ENCODE measurements at regions not wholly inside any gene's neighbourhood (a gene's known extent, or its start where the extent isn't known, plus 50 kb on each side); places are given as distances from the start of the nearest gene placed in this dataset.
"Not testable (repeated sequence)": the region's sequence is repeated elsewhere in the genome, so short reads cannot be mapped to it uniquely, and the experiment has no call there.

- no peak for TF ChIP-seq Cebpa-rat (IDR thresholded peaks at IDR 0.05)
- Histone ChIP-seq H3K4me1 (no peaks in the 10 kb centered on the region), H3K27ac (no peak overlapping the region), H3K9me3 (no peaks in the 10 kb centered on the region), H4K20me1 (no peaks in the 10 kb centered on the region), H3K4me2 (no peak overlapping the region), H3K36me3 (no peaks in the 10 kb centered on the region), H3K9ac (no peak overlapping the region), H3K27me3 (no peaks in the 10 kb centered on the region), H3K4me3 (no peak overlapping the region)
Measured at GRCh38 chr3:84637272-84637671, 321.5 kb upstream of the CADM2 start.

GRCh38 chr3:84666468-84666867 is 292.3 kb upstream of the CADM2 start:
- no peak for TF ChIP-seq Cebpa-rat (IDR thresholded peaks at IDR 0.05)
- H3K9ac ChIP-seq, result no peak overlapping the region
- no peaks in the 10 kb centered on the region; the same call in 1 of the 2 replicates for H3K9me3 ChIP-seq
- H3K36me3 ChIP-seq, result no peaks in the 10 kb centered on the region
- no peaks in the 10 kb centered on the region for H3K4me1 ChIP-seq
- no peak overlapping the region for H3K4me3 ChIP-seq
- no peak overlapping the region for H3K4me2 ChIP-seq
- H3K27ac ChIP-seq, result no peak overlapping the region
- no peaks in the 10 kb centered on the region for H4K20me1 ChIP-seq
- H3K27me3 ChIP-seq, result no peaks in the 10 kb centered on the region

GRCh38 chr3:84679211-84679610 is 279.6 kb upstream of the CADM2 start:
- Histone ChIP-seq H3K4me3 (no peak overlapping the region), H4K20me1 (no peaks in the 10 kb centered on the region), H3K27me3 (no peaks in the 10 kb centered on the region), H3K4me1 (no peaks in the 10 kb centered on the region), H3K27ac (no peak overlapping the region), H3K36me3 (no peaks in the 10 kb centered on the region), H3K4me2 (no peak overlapping the region), H3K9me3 (no peaks in the 10 kb centered on the region), H3K9ac (no peak overlapping the region)
- TF ChIP-seq Cebpa-rat (IDR thresholded peaks at IDR 0.05), result no peak

GRCh38 chr3:84680700-84681099 is 278.1 kb upstream of the CADM2 start:
- H3K4me2 ChIP-seq, result no peak overlapping the region
- H3K4me3 ChIP-seq, result no peak overlapping the region
- no peak for TF ChIP-seq Cebpa-rat (IDR thresholded peaks at IDR 0.05)
- H4K20me1 ChIP-seq, result no peaks in the 10 kb centered on the region
- no peaks in the 10 kb centered on the region for H3K27me3 ChIP-seq
- no peaks in the 10 kb centered on the region for H3K4me1 ChIP-seq
- H3K9ac ChIP-seq, result no peak overlapping the region
- H3K9me3 ChIP-seq, result no peaks in the 10 kb centered on the region
- H3K27ac ChIP-seq, result no peak overlapping the region
- H3K36me3 ChIP-seq, result no peaks in the 10 kb centered on the region

- Histone ChIP-seq H3K9me3 (no peaks in the 10 kb centered on the region), H3K27ac (no peak overlapping the region), H3K4me3 (no peak overlapping the region), H3K4me1 (no peaks in the 10 kb centered on the region), H3K36me3 (no peaks in the 10 kb centered on the region), H3K4me2 (no peak overlapping the region), H3K27me3 (no peaks in the 10 kb centered on the region), H4K20me1 (no peaks in the 10 kb centered on the region), H3K9ac (no peak overlapping the region)
- TF ChIP-seq Cebpa-rat (IDR thresholded peaks at IDR 0.05), result no peak
Measured at GRCh38 chr3:84683493-84683892, 275.3 kb upstream of the CADM2 start.

- no peaks in the 10 kb centered on the region for H3K4me1 ChIP-seq
Measured at GRCh38 chr3:84685467-84685866, 273.3 kb upstream of the CADM2 start.

GRCh38 chr3:84692261-84692660 is 266.5 kb upstream of the CADM2 start:
- Histone ChIP-seq H3K9me3 (no peaks in the 10 kb centered on the region), H3K4me3 (no peak overlapping the region), H4K20me1 (no peaks in the 10 kb centered on the region), H3K4me1 (peaks cover 6% of the 10 kb centered on the region; the same call in 1 of the 2 replicates), H3K4me2 (no peak overlapping the region), H3K9ac (no peak overlapping the region), H3K27ac (no peak overlapping the region), H3K27me3 (no peaks in the 10 kb centered on the region), H3K36me3 (no peaks in the 10 kb centered on the region)
- no peak for TF ChIP-seq Cebpa-rat (IDR thresholded peaks at IDR 0.05)

More at GRCh38 chr3:84685467-84685866, 273.3 kb upstream of the CADM2 start:
- Histone ChIP-seq H4K20me1 (no peaks in the 10 kb centered on the region), H3K9me3 (no peaks in the 10 kb centered on the region), H3K27ac (no peak overlapping the region), H3K4me2 (no peak overlapping the region), H3K36me3 (no peaks in the 10 kb centered on the region), H3K4me3 (no peak overlapping the region), H3K9ac (no peak overlapping the region), H3K27me3 (no peaks in the 10 kb centered on the region)
- TF ChIP-seq Cebpa-rat (IDR thresholded peaks at IDR 0.05), result no peak; the same call in 1 of the 2 replicates

- H3K4me1 ChIP-seq, result peaks cover 13% of the 10 kb centered on the region
- H3K4me3 ChIP-seq, result not testable (repeated sequence)
Measured at GRCh38 chr3:84710288-84710687, 248.5 kb upstream of the CADM2 start.

GRCh38 chr3:84717894-84718293 is 240.9 kb upstream of the CADM2 start:
- Histone ChIP-seq H3K27ac (no peak overlapping the region), H3K27me3 (no peaks in the 10 kb centered on the region), H3K9ac (no peak overlapping the region), H3K4me1 (peaks cover 18% of the 10 kb centered on the region), H3K36me3 (peaks cover 7% of the 10 kb centered on the region; the same call in 1 of the 2 replicates), H4K20me1 (no peaks in the 10 kb centered on the region), H3K9me3 (peaks cover 72% of the 10 kb centered on the region), H3K4me3 (no peak overlapping the region), H3K4me2 (no peak overlapping the region)
- TF ChIP-seq Cebpa-rat (IDR thresholded peaks at IDR 0.05), result no peak

More at GRCh38 chr3:84710288-84710687, 248.5 kb upstream of the CADM2 start:
- peak overlapping the region; percentile 55 for H3K27ac ChIP-seq
- not testable (repeated sequence) for H3K36me3 ChIP-seq, H3K27me3 ChIP-seq, H3K9ac ChIP-seq, H4K20me1 ChIP-seq
- peaks cover 60% of the 10 kb centered on the region for H3K9me3 ChIP-seq
- H3K4me2 ChIP-seq, result peak overlapping the region; percentile 35

- H3K4me3 ChIP-seq, result no peak overlapping the region
- peak overlapping the region; percentile 68 for H3K4me2 ChIP-seq
- no peaks in the 10 kb centered on the region for H4K20me1 ChIP-seq
- peaks cover 52% of the 10 kb centered on the region for H3K4me1 ChIP-seq
- H3K27me3 ChIP-seq, result no peaks in the 10 kb centered on the region
- H3K27ac ChIP-seq, result peak overlapping the region; percentile 75
- peaks cover 5% of the 10 kb centered on the region; the same call in 1 of the 2 replicates for H3K36me3 ChIP-seq
- TF ChIP-seq Cebpa-rat (IDR thresholded peaks at IDR 0.05), result no peak
- H3K9ac ChIP-seq, result no peak overlapping the region
- H3K9me3 ChIP-seq, result peaks cover 50% of the 10 kb centered on the region
Measured at GRCh38 chr3:84724877-84725276, 233.9 kb upstream of the CADM2 start.

- no peaks in the 10 kb centered on the region for H4K20me1 ChIP-seq
- TF ChIP-seq Cebpa-rat (IDR thresholded peaks at IDR 0.05), result no peak
- H3K27ac ChIP-seq, result peak overlapping the region; percentile 69
- H3K4me2 ChIP-seq, result 0 out of 2 replicates have a peak overlapping the region, but pooled peaks have one; percentile 3
- peaks cover 5% of the 10 kb centered on the region; the same call in 1 of the 2 replicates for H3K36me3 ChIP-seq
- H3K9ac ChIP-seq, result no peak overlapping the region
- H3K27me3 ChIP-seq, result no peaks in the 10 kb centered on the region
- H3K9me3 ChIP-seq, result peaks cover 36% of the 10 kb centered on the region
- peaks cover 52% of the 10 kb centered on the region for H3K4me1 ChIP-seq
- no peak overlapping the region for H3K4me3 ChIP-seq
Measured at GRCh38 chr3:84727616-84728015, 231.2 kb upstream of the CADM2 start.

- H3K4me2 ChIP-seq, H3K36me3 ChIP-seq, H4K20me1 ChIP-seq, H3K27ac ChIP-seq, H3K9ac ChIP-seq, H3K9me3 ChIP-seq, H3K27me3 ChIP-seq, H3K4me3 ChIP-seq: not testable (repeated sequence)
- peaks cover 13% of the 10 kb centered on the region for H3K4me1 ChIP-seq
Measured at GRCh38 chr3:84734731-84735130, 224.1 kb upstream of the CADM2 start.
